ENCODE measurements at regions not wholly inside any gene's neighbourhood (a gene's known extent, or its start where the extent isn't known, plus 50 kb on each side); places are given as distances from the start of the nearest gene placed in this dataset.

DNA sequence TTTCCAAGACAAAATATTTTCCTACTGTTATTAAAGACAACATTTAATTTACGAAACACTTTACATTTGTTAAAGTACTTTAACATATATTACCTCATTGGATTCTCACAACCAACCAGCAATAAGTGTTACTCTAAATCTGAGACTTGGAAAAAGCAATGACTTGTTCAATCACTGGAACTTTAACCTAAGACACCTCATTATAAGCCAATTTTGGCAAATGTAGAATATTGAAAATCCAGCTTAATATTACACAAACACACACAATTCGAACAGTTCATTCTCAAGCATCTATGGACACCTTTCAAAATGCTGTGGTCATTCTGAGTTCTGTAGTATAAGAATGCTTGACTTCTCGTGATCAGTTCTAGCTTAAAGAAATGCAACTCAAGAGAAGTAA, 619.4 kb upstream of the CHAC2 start:
- no peak for TF ChIP-seq CTCF (tag by site-specific recombination; IDR thresholded peaks at IDR 0.05)
- TF ChIP-seq ZNF701 (tag by site-specific recombination; IDR thresholded peaks at IDR 0.05), result no peak
- TF ChIP-seq BCL11A (tag by site-specific recombination; IDR thresholded peaks at IDR 0.05; ENCODE audit: low read depth), result no peak
- TF ChIP-seq ZNF654 (tag by site-specific recombination; IDR thresholded peaks at IDR 0.05; ENCODE audit: low read depth), result no peak
- TF ChIP-seq KLF16 (tag by site-specific recombination; IDR thresholded peaks at IDR 0.05), result no peak
- no peak for TF ChIP-seq ZNF274 (IDR thresholded peaks at IDR 0.05; ENCODE audit: low read length)
- no peak for TF ChIP-seq ZNF274 (tag by site-specific recombination; IDR thresholded peaks at IDR 0.05; ENCODE audit: borderline replicate concordance)
- no peak for TF ChIP-seq MYNN (tag by site-specific recombination; IDR thresholded peaks at IDR 0.05; ENCODE audit: borderline replicate concordance)
